GM12801 (cell line): ENCODE measurements at regions not wholly inside any gene's neighbourhood (a gene's known extent, or its start where the extent isn't known, plus 50 kb on each side); places are given as distances from the start of the nearest gene placed in this dataset.

Experiments
- TF ChIP-seq, protein P1 (sequence below): IDR thresholded peaks from one replicate; pipeline ENCODE4 v1.5.1; 2011; ENCODE audit warnings: control low read depth; ENCODE audit not compliant: insufficient read length; ENCODE audit errors: extremely low read depth

DNA sequence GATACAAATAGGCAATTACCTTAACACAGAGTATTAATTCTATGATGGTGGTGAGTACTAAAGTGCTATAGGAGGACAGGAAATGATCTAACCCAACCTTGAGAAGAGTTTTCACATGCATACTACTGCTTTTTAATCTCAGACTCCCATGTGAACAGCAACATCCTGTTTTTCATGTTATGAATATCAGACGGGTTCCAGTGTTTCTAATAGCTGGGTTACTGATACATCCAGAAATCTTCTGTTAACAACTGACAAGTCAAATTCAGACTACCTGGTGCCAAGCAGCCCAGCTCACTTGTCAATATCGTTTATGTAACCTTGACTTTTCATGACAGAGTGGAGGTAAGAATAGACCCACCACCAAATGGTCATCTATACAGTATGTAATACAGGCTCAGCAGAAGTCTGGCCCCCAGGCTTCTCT lies 220.2 kb upstream of the COL8A1 start:
- TF ChIP-seq, protein P1, sequence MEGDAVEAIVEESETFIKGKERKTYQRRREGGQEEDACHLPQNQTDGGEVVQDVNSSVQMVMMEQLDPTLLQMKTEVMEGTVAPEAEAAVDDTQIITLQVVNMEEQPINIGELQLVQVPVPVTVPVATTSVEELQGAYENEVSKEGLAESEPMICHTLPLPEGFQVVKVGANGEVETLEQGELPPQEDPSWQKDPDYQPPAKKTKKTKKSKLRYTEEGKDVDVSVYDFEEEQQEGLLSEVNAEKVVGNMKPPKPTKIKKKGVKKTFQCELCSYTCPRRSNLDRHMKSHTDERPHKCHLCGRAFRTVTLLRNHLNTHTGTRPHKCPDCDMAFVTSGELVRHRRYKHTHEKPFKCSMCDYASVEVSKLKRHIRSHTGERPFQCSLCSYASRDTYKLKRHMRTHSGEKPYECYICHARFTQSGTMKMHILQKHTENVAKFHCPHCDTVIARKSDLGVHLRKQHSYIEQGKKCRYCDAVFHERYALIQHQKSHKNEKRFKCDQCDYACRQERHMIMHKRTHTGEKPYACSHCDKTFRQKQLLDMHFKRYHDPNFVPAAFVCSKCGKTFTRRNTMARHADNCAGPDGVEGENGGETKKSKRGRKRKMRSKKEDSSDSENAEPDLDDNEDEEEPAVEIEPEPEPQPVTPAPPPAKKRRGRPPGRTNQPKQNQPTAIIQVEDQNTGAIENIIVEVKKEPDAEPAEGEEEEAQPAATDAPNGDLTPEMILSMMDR, result no peak

DNA sequence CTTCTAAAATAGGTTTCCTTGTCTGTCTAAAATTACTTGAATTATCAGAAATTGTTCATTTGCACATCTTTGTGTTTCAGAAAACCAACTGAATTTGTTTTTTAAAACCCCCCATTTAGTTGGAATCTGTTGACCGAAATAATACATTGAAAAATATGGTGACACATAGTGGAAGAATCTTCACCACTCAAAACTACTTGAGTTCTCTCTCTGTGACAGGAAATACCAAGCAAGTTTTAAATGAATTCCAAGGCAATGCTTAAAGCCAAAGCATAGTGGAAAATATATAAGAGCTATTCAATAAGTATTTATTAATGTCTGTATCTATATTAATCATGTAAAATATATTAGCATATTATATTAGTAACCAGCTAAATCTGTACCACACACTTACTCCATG lies 224.9 kb upstream of the COL8A1 start:
- TF ChIP-seq, protein P1, result no peak

DNA sequence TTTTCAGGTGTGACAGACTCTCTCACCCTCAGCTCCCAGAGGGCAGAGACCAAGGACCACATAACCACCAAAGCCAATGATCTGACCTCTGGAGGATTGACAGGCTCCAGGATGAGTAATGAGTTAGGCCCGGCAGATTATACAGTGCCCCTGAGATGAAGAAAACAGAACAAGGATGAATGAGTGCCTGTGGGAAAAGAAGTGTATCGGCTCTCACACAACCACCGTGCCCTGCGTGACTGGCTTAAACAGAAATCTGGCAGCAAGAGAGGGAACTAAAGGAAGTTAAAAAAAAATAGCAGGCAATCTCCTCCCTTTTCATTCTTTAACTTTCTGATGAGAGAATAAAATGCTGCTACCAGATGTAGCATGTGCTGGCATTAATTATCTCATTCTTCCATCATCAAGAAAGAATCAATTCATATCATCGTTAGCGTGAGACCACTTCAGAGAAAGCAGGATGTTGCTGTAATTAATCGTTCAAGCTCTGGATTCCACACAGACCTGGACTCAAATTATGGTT lies 227.5 kb upstream of the COL8A1 start:
- TF ChIP-seq, protein P1, result no peak

DNA sequence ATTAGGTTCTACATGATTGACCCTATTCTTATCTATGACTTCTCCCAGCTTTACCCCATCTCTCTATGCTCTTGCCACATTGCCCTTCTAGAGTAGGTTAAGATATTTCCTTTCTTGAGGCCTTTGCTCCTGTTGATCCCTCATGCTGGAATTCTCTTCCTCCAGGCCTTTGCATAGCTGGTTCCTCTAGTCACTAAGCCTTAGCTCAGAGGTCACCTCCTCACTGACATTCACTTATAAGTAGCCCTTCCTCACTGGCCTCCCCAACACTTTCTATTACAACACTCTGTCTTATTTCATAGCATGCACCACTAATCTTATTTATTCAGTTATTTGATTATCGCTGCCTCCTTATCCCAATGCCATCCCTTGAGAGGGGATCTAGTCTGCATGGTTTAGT lies 228.4 kb upstream of the COL8A1 start:
- TF ChIP-seq, protein P1, result no peak

DNA sequence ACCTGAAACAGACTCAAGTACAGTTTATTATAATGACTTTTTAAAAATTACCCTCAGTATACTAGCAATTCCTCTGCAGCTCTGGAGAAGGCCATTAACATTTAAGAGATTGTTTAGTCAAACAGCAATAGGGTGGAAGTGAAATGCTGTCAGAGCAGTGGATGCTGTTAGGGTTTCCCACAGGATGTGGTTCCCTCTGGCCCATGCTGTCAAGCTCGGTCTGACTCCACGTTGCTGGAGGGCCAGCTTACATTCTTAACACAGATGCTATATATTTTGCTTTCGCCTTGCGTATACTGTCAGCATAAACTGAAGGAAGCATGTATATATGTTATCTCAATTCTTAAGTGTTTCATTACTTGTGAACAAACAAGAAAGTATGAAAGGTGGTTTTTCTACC lies 231.1 kb upstream of the COL8A1 start:
- TF ChIP-seq, protein P1, result no peak

DNA sequence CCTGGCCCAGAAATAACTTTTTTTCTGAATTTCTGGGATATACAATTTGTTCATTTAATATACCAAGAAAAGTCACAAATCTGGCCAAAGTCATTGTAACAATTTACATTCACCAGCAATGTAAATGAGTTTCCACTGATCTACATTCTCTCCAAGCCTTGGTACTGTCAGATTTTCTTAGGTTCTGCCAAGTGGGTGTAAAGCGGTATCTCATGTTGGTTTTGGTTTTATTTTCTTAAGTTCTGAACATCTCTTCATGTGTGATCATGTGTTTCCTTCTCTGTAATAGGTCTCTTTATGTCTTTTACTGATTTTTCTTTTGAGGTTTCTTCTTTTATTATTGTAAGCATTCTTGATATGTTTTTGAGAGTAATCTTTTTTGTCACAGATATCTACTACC lies 235.6 kb upstream of the COL8A1 start:
- TF ChIP-seq, protein P1, result no peak

DNA sequence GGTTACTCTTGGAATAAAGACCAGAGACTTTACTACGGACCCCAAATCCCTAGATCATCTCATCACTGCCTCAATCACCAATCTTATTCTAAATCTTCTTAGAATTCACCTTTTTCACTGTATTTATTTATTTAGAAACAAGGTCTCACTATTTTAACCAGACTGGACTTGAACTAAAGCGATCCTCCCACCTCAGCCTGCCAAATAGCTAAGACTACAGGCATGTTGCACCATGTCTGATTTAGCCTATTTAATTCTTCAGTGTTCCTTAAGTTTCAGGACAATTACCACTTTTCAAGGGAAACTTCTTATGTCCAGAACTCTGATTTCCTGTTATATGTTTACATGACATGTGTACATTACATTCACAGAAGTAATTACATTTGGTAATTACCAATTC lies 238.0 kb upstream of the COL8A1 start:
- TF ChIP-seq, protein P1, result no peak
